ENCODE measurements at regions not wholly inside any gene's neighbourhood (a gene's known extent, or its start where the extent isn't known, plus 50 kb on each side); places are given as distances from the start of the nearest gene placed in this dataset.

GRCh38 chr6:23145781-23146180 is 576.4 kb downstream of the HDGFL1 start (continued):
- no peak for TF ChIP-seq ATF6 (CRISPR knock-in tag; IDR thresholded peaks at IDR 0.05)
- no peak for TF ChIP-seq AR (CRISPR knock-in tag; IDR thresholded peaks at IDR 0.05)
- no peak for TF ChIP-seq ZNF416 (CRISPR knock-in tag; IDR thresholded peaks at IDR 0.05)
- no peak for TF ChIP-seq CREM (CRISPR knock-in tag; IDR thresholded peaks at IDR 0.05)
- no peak for TF ChIP-seq TEAD1 (CRISPR knock-in tag; IDR thresholded peaks at IDR 0.05)
- TF ChIP-seq IRF2 (CRISPR knock-in tag; IDR thresholded peaks at IDR 0.05; ENCODE audit: borderline replicate concordance, low read depth), result no peak
- TF ChIP-seq CDX4 (CRISPR knock-in tag; IDR thresholded peaks at IDR 0.05; ENCODE audit: borderline replicate concordance), result no peak
- TF ChIP-seq HMGA2 (CRISPR knock-in tag; IDR thresholded peaks at IDR 0.05), result no peak

GRCh38 chr6:23154159-23154558 is 584.8 kb downstream of the HDGFL1 start:
- ATAC-seq, result no peak

More at GRCh38 chr6:23154159-23154558, 584.8 kb downstream of the HDGFL1 start:
- ChIA-PET POLR2A (no interaction called here), CTCF (no interaction called here)
- no peak overlapping the region for H3K27ac Mint-ChIP-seq
- H3K4me1 Mint-ChIP-seq, result no peaks in the 10 kb centered on the region
- H3K36me3 Mint-ChIP-seq, result peaks cover 15% of the 10 kb centered on the region
- no peaks in the 10 kb centered on the region; the same call in 1 of the 2 replicates for H3K27me3 Mint-ChIP-seq (ENCODE audit: low read depth)
- H3K9me3 Mint-ChIP-seq, result peaks cover 41% of the 10 kb centered on the region
- H3K4me3 Mint-ChIP-seq, result no peak overlapping the region
- DNase-seq (ENCODE audit: low spot score), result no peak
- TF ChIP-seq ZNF671 (CRISPR knock-in tag; IDR thresholded peaks at IDR 0.05) (no peak), FOXK1 (CRISPR knock-in tag; IDR thresholded peaks at IDR 0.05) (no peak), NR3C1 (CRISPR knock-in tag; conservative IDR thresholded peaks at IDR 0.05; ENCODE audit: low read depth) (no peak), OVOL2 (CRISPR knock-in tag; IDR thresholded peaks at IDR 0.05; ENCODE audit: borderline replicate concordance) (no peak), FOXP1 (CRISPR knock-in tag; IDR thresholded peaks at IDR 0.05; ENCODE audit: borderline replicate concordance) (no peak), E2F5 (CRISPR knock-in tag; IDR thresholded peaks at IDR 0.05) (no peak), USF1 (CRISPR knock-in tag; IDR thresholded peaks at IDR 0.05) (no peak), ZNF219 (CRISPR knock-in tag; IDR thresholded peaks at IDR 0.05; ENCODE audit: borderline replicate concordance) (no peak), TEAD4 (CRISPR knock-in tag; IDR thresholded peaks at IDR 0.05) (no peak), SP1 (CRISPR knock-in tag; conservative IDR thresholded peaks at IDR 0.05) (no peak), IRF2 (CRISPR knock-in tag; IDR thresholded peaks at IDR 0.05; ENCODE audit: borderline replicate concordance, low read depth) (no peak), ZNF121 (CRISPR knock-in tag; IDR thresholded peaks at IDR 0.05) (no peak), E2F4 (CRISPR knock-in tag; IDR thresholded peaks at IDR 0.05; ENCODE audit: borderline replicate concordance, low read depth) (no peak), FOXP4 (CRISPR knock-in tag; IDR thresholded peaks at IDR 0.05) (no peak)
